K562 (cell line): ENCODE measurements at regions not wholly inside any gene's neighbourhood (a gene's known extent, or its start where the extent isn't known, plus 50 kb on each side); places are given as distances from the start of the nearest gene placed in this dataset.

ENCODE experiments used
- ATF7 ChIP-seq: fragments of 450-650 bp; IDR thresholded peaks from 2 replicates; pipeline ENCODE4 v1.7.1; 2014; ENCODE audit warnings: mild to moderate bottlenecking, moderate library complexity
- BACH1 ChIP-seq: fragments of 200-800 bp; sonication (Bioruptor generic); IDR thresholded peaks from 2 replicates; pipeline ENCODE4 v1.6.1; 2016; ENCODE audit warnings: missing genetic modification characterization, missing compliant biosample characterization
- FOSL1 ChIP-seq: fragments of 200-800 bp; sonication (Bioruptor generic); conservative IDR thresholded peaks from 2 replicates; pipeline ENCODE4 v1.6.1; 2016; ENCODE audit warnings: missing genetic modification characterization, missing compliant biosample characterization
- HDAC1 ChIP-seq, 2 experiments: fragments of 450-650 bp; IDR thresholded peaks; 2 replicates each; pipeline ENCODE4 v1.6.1; 2016 to 2017; ENCODE audit warnings: inconsistent platforms in 1 of 2, mild to moderate bottlenecking in 1 of 2, moderate library complexity in 1 of 2
- NCOA2 ChIP-seq, 2 experiments: fragments of 450-650 bp; IDR thresholded peaks; 2 replicates each; pipeline ENCODE4 v1.6.1; 2018; ENCODE audit warnings: mild to moderate bottlenecking in 2 of 2, moderate library complexity in 1 of 2; ENCODE audit not compliant: partially characterized antibody in 2 of 2
- POLR2A ChIP-seq: fragments of 450-650 bp; conservative IDR thresholded peaks from 2 replicates; pipeline ENCODE4 v1.6.1; 2016
- POLR2AphosphoS5 ChIP-seq: IDR thresholded peaks from 2 replicates; pipeline ENCODE4 v1.6.1; 2011; ENCODE audit warnings: mild to moderate bottlenecking, low read depth, low read length, moderate library complexity; ENCODE audit not compliant: control insufficient read depth, insufficient read depth
- PYGO2 ChIP-seq: fragments of 450-650 bp; IDR thresholded peaks from 2 replicates; pipeline ENCODE4 v1.6.1; 2016; ENCODE audit warnings: mild to moderate bottlenecking, missing genetic modification characterization, moderate library complexity, missing compliant biosample characterization
- YY1 ChIP-seq, 3 experiments: IDR thresholded peaks; 2 replicates each; pipeline ENCODE4 v1.6.1; 2011; ENCODE audit warnings: low read length in 2 of 3, mild to moderate bottlenecking in 2 of 3, moderate library complexity in 2 of 3, borderline replicate concordance in 1 of 3, control low read depth in 1 of 3, low read depth in 1 of 3; ENCODE audit not compliant: insufficient read depth in 3 of 3, insufficient replicate concordance in 2 of 3, control insufficient read depth in 1 of 3, insufficient read length in 1 of 3; ENCODE audit errors: extremely low read depth in 1 of 3
- ZFPM2 ChIP-seq: fragments of 250-450 bp; sonication (Bioruptor Pico); IDR thresholded peaks from 2 replicates; pipeline ENCODE4 v1.5.1; 2022; ENCODE audit warnings: mild to moderate bottlenecking
- ZKSCAN8 ChIP-seq: fragments of 200-800 bp; sonication (Bioruptor generic); IDR thresholded peaks from 2 replicates; pipeline ENCODE4 v1.6.1; 2016; ENCODE audit warnings: missing genetic modification characterization, missing compliant biosample characterization
- ZNF239 ChIP-seq: fragments of 250-450 bp; sonication (Bioruptor Pico); IDR thresholded peaks from 2 replicates; pipeline ENCODE4 v1.4.0; 2020; ENCODE audit warnings: mild to moderate bottlenecking
- TF ChIP-seq, protein P1 (sequence below): fragments of 250-450 bp; sonication (Bioruptor Pico); IDR thresholded peaks from 2 replicates; pipeline ENCODE4 v1.5.0; 2022; ENCODE audit warnings: mild to moderate bottlenecking
- TF ChIP-seq, protein P2 (sequence below): fragments of 450-650 bp; IDR thresholded peaks from 2 replicates; pipeline ENCODE4 v1.6.1; 2016; ENCODE audit warnings: low read depth, mild to moderate bottlenecking, moderate library complexity

DNA sequence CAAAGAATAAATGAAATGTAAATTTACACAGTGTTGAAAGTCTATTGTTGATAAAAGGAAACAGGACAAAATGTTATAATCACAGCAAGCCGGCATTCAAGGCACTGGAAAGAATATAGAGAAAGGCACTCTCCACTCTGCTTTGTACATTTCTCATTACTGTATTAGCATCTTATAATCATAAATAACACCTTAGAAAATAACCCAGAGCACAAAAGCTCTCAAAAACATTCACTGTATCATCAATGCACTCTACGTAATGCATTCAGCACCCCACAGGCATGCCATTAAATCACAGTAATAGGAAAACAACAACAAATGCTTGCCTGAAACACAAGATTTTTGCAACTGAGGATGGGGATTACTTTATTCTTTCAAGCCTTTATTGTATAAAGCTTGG, 75.3 kb upstream of the TRPC3 start:
- TF ChIP-seq FOSL1 (tag) (no peak), PYGO2 (tag) (no peak), BACH1 (tag) (no peak), HDAC1 (IDR thresholded peaks at IDR 0.05) (no peak), ATF7 (no peak), YY1 (IDR thresholded peaks at IDR 0.05; ENCODE audit: borderline replicate concordance in 1 of 3, control insufficient read depth in 1 of 3, extremely low read depth in 1 of 3, insufficient read depth in 3 of 3, insufficient read length in 1 of 3, insufficient replicate concordance in 2 of 3, low read depth in 1 of 3, low read length in 2 of 3) (no peak), NCOA2 (IDR thresholded peaks at IDR 0.05; ENCODE audit: partially characterized antibody in 2 of 2) (no peak), POLR2AphosphoS5 (no peak), ZKSCAN8 (CRISPR knock-in tag) (no peak), ZFPM2 (no peak), ZNF239 (CRISPR knock-in tag) (no peak), POLR2A (no peak)
- TF ChIP-seq, protein P1, sequence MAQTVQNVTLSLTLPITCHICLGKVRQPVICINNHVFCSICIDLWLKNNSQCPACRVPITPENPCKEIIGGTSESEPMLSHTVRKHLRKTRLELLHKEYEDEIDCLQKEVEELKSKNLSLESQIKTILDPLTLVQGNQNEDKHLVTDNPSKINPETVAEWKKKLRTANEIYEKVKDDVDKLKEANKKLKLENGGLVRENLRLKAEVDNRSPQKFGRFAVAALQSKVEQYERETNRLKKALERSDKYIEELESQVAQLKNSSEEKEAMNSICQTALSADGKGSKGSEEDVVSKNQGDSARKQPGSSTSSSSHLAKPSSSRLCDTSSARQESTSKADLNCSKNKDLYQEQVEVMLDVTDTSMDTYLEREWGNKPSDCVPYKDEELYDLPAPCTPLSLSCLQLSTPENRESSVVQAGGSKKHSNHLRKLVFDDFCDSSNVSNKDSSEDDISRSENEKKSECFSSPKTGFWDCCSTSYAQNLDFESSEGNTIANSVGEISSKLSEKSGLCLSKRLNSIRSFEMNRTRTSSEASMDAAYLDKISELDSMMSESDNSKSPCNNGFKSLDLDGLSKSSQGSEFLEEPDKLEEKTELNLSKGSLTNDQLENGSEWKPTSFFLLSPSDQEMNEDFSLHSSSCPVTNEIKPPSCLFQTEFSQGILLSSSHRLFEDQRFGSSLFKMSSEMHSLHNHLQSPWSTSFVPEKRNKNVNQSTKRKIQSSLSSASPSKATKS (CRISPR knock-in tag), result no peak
- TF ChIP-seq, protein P2, sequence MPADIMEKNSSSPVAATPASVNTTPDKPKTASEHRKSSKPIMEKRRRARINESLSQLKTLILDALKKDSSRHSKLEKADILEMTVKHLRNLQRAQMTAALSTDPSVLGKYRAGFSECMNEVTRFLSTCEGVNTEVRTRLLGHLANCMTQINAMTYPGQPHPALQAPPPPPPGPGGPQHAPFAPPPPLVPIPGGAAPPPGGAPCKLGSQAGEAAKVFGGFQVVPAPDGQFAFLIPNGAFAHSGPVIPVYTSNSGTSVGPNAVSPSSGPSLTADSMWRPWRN, result no peak
